GM18505 (cell line): ENCODE measurements at regions not wholly inside any gene's neighbourhood (a gene's known extent, or its start where the extent isn't known, plus 50 kb on each side); places are given as distances from the start of the nearest gene placed in this dataset.

Source experiments
- ATAC-seq: cut with Tn5 transposase; IDR thresholded peaks from one replicate; pipeline ENCODE4 v1.9.1; 2021; ENCODE audit not compliant: unreplicated experiment
- POLR2A ChIP-seq: IDR thresholded peaks from 4 replicates; pipeline ENCODE4 v1.6.1; 2011; ENCODE audit warnings: borderline replicate concordance; ENCODE audit not compliant: insufficient read depth, insufficient read length; ENCODE audit errors: extremely low read depth

DNA sequence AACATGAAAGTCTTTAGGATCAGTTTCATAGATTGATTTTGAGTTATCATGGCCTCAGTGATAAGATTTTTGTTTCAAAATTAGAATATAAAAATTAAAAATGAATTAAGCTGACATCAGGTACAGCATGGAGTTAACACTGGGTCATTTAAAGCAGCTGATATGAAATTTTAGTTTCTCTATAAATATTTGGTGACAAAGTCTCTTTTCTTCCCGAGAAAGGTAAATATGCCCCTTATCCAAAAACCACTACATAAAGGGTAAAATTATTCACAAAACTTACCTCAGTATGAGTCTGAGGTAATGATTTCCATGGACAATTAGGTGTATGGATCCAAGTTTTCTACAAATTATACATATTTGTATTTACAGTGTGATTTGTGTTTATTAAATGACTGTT is 121.5 kb upstream of the PJA2 start:
- ATAC-seq = no peak
- TF ChIP-seq POLR2A = no peak

DNA sequence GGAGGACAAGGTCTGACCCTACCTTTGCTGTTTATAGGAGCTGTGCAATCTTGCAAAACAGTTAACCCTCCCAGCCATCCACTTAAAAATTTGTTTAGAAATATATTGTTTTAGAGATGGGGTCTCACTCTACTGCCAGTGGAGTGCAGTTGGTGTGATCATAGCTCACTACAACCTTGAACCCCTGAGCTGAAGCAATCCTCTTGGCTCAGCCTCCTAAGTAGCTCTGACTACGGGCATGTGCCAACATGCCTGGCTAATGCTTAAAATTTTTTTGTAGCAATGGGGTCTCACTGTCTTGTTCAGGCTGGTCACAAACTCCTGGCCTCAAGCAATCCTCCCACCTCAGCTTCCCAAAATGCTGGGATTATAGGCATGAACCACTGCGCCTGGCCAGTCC is 120.2 kb upstream of the PJA2 start:
- TF ChIP-seq POLR2A = no peak
- ATAC-seq = no peak

DNA sequence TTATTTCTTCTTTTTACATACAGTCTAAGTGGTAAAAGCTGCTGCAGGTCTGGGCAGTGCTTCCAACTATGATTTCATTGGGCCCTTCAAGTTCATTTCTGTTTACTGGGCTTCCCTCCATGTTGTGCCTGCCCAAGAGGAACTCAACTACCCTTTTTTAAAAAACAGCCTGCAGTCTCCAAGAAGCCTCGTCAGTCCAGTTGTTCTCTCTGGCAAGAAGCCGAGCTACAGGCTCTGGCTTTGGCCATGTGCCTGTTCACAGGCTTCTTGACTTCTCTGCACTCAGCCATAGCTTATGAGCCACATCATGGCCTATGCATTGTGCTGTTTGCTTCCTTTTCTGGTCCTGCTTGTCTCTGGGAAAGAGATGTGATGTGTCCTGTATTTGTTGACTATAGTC is 119.7 kb upstream of the PJA2 start:
- no peak for TF ChIP-seq POLR2A
- no peak for ATAC-seq

DNA sequence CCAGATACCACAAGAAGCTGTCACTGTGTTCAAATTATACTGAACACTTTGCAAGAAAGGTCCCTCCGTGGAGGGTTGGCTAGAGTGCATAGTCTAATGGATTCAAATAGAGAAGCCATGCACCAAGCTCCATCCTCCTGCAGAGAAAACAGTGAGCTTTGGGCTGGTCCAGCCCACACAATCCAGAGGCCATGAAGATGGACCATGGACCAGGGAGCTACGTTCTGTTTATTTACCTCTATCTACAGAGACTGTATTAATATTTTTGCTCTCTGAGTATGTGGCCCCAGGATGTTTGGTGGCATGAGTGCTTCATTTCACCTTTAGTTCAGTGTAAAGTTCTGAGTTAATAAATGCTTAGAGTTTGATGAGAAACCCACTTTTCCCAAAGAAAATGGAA is 114.8 kb upstream of the PJA2 start:
- TF ChIP-seq POLR2A = no peak
- no peak for ATAC-seq

DNA sequence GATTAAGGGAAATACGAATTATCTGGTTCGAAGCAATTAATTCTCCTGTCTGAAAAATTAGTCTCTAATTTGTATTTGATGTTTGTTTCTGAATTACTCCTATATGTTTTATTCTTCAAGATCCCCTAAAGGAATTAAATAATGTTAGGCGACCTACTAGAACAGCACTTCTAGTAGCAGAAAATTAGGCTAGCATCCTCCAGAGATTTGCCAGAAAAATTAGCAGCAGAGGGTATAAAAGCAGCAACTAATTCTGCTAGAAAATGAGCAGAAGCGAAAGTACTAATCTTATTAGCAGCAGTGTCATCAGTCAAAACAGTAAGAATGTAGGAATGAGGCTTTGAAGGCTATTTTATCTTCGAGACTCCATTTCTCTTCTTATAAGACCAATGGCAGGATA is 114.3 kb upstream of the PJA2 start:
- no peak for TF ChIP-seq POLR2A
- ATAC-seq = no peak

DNA sequence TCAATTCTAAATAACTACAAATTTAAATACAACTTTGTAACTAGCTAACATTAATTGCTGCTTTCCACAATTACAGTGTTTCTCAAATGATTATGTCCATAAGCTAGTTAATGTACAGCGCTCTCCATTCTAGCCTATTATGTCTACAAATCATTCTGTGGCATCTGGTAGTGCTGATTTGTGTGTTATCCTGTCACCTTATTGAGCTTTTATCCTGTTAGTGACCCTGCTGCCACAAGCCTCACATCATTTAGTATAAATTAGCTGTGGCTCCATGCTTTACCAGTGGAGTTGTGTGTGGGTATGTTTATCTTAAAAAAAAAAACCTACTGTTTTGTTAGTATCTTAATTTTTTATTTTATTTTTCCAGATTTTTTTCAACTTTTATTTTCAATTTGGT is 112.6 kb upstream of the PJA2 start:
- no peak for TF ChIP-seq POLR2A
- no peak for ATAC-seq

DNA sequence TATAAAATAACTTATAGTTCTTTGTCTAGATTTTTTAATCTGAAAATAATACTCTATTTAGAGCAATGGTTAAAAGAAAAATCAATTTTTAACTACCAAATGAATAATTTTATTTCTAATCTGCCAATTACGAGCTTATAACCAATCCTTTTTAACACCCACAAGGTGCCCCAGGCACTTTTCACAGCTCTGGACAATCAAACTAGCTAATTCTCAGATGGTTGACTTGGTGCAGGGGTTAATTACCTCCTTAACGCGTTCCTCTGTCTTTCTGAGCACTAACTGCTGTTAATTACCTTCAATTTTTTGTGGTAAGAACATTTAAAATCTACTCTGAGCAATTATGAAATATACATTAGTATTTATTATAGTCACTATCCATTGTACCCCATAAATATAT is 109.6 kb upstream of the PJA2 start:
- no peak for TF ChIP-seq POLR2A
- ATAC-seq = no peak

DNA sequence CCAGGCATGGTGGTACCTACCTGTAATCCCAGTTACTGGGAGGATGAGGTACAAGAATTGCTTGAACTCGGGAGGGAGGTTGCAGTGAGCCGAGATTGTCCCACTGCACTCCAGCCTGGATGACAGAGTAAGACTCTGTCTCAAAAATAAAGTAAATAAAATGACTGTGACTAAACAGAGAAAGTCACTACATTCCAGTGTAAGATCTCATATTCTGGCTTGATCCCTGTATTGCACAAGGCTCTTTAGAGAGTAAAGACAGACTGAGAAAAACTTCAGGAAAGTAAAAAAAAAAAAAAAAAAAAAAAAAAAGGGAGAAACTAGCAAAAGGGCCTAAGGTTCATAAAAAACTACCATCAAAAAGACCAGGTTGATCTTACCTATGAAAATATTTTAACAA is 106.6 kb upstream of the PJA2 start:
- no peak for ATAC-seq
- TF ChIP-seq POLR2A = no peak

DNA sequence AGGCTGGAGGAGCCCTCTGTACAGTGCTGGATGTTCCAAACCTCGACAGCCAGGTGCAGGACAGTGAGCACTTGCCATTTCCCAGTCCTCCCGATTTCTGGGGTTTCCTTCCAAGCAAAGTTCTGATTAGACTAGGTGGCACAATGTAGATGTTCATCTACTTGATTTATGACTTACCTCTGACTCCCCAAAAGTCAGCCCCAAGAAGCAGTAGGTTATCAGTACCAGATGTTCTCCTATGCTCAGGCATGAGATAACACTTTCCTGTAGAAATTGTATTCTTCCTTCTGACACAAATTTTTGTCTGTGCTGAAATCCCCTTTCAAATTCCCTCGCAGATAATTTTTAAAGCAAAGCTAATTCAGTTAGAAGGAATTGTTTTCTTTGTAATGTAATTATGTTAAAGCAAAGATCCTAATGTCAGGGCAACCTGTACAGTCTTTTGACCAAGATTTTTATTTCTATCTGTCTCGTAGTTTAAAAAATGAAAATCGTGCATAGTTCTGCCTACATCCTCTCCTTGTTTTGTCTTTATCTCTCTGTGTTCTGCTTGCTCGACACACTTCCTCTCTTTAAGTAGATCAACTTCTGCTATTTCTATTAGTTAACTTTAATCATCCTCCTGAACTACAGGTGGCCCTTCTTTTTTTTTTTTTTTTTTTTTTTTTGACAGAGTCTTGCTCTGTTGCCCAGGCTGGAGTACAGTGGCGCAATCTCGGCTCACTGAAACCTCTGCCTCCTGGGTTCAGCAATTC is 102.4 kb upstream of the PJA2 start:
- TF ChIP-seq POLR2A = no peak

DNA sequence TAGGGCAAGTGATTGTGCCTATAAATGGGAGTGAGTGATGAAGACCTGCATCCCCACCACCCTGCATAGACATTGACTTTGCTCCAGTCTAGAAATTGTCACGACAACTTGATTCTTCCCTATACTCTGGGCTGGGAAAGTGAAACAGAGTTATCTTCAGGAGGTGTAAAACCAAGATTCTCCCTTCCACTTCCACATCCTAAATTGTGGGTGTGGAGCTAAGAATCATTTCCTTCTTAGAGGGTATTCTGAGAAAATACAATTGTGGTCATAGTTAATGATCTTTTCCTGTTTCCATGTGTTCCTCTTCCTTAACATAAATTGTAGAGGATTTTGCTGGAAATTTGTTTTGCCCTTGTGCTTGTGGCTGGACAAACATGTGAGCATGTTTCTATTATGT is 96.8 kb upstream of the PJA2 start:
- ATAC-seq = no peak
- TF ChIP-seq POLR2A = no peak

More for the DNA sequence above, 102.4 kb upstream of the PJA2 start:
- no peak for ATAC-seq

DNA sequence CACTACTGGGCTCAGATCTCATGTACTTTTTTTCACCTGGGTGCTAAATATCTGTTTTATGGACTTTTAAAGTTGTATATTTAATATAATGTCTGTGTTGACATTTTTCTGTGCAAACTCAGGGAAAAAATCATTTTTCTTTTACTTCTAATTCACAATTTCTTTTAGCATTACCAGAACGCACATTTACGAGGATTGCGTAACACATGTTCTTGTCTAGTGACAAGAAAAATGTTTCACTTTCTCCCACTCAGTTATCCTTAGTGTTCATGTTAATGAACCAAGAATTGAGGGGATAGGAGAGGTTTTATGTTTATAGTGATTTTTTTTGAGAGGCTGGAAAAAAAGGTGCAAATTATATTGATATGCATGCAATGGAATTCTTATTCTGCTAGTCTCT is 86.3 kb upstream of the PJA2 start:
- ATAC-seq = no peak
- TF ChIP-seq POLR2A = no peak

DNA sequence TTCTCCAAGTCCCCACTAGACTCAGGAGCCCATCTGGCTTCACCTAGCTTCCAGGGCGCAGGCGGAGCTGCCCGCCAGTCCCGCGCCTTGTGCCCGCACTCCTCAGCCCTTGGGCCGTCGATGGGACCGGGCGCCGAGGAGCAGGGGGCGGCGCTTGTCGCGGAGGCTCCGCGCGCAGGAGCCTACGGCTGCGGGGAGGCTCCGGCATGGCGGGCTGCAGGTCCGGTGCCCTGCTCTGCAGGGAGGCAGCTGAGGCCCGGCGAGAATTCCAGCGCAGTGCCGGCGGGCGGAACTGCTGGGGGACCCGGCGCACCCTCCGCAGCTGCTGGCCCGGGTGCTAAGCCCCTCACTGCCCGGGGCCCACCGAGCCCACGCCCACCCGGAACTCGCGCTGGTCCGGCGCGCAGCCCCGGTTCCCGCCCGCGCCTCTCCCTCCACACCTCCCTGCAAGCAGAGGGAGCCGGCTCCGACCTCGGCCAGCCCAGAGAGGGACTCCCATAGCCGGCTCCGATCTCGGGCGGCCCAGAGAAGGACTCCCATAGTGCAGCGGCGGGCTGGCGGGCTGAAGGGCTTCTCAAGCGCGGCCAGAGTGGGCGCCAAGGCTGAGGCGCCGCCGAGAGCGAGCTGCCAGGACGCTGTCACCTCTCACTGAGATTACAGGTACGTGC is 78.1 kb upstream of the PJA2 start:
- no peak for TF ChIP-seq POLR2A
- ATAC-seq = no peak

DNA sequence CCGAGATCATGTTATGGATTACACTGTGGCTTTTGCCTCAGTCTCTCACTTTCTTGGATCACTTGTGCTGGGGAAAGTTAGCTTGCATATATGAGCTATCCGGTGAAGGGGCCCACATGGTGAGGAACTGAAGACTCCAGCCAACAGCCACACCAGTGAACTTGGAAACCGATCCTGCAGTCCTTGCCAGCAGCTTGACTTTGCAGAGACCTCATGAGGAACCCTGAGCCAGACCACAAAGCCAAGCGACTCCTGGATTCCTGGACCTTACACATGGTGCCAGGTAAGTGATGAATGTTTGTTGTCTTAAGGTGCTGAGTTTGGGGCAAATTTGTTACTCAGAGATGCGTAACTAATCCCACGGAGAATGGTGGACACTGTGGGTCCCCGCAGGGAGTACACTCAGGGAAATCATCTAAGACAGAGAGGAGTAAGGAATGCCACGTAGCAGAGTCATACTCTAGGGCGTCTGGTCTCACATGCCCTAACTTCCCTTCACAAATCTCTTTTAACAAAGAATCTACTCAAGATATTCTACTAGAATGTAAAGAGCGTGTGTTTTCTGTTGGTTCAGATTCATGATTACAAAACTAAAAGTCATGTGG is 76.5 kb upstream of the PJA2 start:
- TF ChIP-seq POLR2A = no peak
- no peak for ATAC-seq

DNA sequence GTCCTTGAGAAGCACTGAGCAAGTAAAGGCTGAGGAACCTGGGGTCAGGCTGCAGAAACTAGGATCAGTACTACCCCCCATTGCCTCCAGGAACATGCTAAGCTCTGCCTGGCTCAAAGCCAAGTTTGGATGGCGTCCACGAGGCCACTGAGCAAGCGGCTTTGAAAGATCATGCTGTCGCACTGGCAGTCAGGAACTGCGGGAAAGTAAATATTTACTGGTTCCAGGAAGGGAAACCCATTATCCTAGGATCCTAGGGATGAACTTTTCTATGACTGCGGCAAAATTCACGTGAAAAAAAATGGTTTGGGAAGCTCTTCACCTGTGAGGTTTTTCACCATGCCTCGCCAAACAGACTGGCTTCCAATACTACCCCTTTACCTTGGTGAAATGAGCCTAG is 75.3 kb upstream of the PJA2 start:
- ATAC-seq = no peak
- no peak for TF ChIP-seq POLR2A
